ENCODE measurements at regions not wholly inside any gene's neighbourhood (a gene's known extent, or its start where the extent isn't known, plus 50 kb on each side); places are given as distances from the start of the nearest gene placed in this dataset.

DNA sequence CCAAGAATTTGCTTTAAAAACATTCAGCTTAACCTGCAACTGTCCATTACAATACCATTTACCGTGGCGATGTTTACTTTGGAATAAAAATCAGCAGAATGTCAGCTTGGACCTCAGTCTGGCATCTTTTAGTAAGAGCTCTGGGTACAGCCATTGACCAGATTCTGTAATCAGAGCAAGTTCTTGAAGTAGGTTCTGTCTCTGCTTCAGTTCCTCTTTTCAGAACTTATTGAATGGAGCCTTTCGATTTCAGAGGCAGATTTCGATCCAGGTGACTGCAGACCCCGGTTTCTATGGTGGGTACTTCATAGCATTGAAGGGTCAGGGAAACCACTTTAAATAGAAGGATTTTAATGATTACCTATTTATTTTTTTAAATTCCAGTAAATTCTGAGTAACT, 53.4 kb upstream of the SV2C start:
- TF ChIP-seq, protein P1, sequence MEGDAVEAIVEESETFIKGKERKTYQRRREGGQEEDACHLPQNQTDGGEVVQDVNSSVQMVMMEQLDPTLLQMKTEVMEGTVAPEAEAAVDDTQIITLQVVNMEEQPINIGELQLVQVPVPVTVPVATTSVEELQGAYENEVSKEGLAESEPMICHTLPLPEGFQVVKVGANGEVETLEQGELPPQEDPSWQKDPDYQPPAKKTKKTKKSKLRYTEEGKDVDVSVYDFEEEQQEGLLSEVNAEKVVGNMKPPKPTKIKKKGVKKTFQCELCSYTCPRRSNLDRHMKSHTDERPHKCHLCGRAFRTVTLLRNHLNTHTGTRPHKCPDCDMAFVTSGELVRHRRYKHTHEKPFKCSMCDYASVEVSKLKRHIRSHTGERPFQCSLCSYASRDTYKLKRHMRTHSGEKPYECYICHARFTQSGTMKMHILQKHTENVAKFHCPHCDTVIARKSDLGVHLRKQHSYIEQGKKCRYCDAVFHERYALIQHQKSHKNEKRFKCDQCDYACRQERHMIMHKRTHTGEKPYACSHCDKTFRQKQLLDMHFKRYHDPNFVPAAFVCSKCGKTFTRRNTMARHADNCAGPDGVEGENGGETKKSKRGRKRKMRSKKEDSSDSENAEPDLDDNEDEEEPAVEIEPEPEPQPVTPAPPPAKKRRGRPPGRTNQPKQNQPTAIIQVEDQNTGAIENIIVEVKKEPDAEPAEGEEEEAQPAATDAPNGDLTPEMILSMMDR (IDR thresholded peaks at IDR 0.05; ENCODE audit: control extremely low read depth in 1 of 3, insufficient read depth in 1 of 3, low read depth in 1 of 3, low read length in 3 of 3), result no peak
- TF ChIP-seq JUN (IDR thresholded peaks at IDR 0.05; ENCODE audit: low read depth, low read length) (no peak), RAD21 (IDR thresholded peaks at IDR 0.05 in 1 of 2, conservative IDR thresholded peaks at IDR 0.05 in 1 of 2; ENCODE audit: low read depth in 2 of 2, low read length in 2 of 2) (no peak)

Measured in H1 (cell line).